PC-3 (cell line): ENCODE measurements at regions not wholly inside any gene's neighbourhood (a gene's known extent, or its start where the extent isn't known, plus 50 kb on each side); places are given as distances from the start of the nearest gene placed in this dataset.
A peak's percentile ranks its signal among the peaks of the same experiment; 100 is the strongest.

Experiments
- ATAC-seq: fragments of 200-7000 bp; cut with Tn5 transposase; 2 replicates; pipeline ENCODE4 v1.9.1; 2020; ENCODE audit warnings: mild to moderate bottlenecking, moderate library complexity
- BruUV-seq: library from RNA; stranded (reverse); fragments of 400-500 nt; replicated peaks from 2 replicates; lab custom pipeline; 2021; lab: Mats Ljungman, UMichigan
- CTCF ChIA-PET: fragments of 300-600 bp; sonication (Branson Sonifier 250); formaldehyde crosslinking; loops from one replicate; lab custom pipeline; 2022; ENCODE audit warnings: antibody characterized with exemption; lab: Charles Lee
- POLR2A ChIA-PET: fragments of 300-600 bp; sonication (Branson Sonifier 250); formaldehyde crosslinking; loops from one replicate; lab custom pipeline; 2022; ENCODE audit warnings: antibody characterized with exemption; ENCODE audit not compliant: unreplicated experiment; lab: Charles Lee
- DNase-seq: peaks from one replicate; pipeline ENCODE4 v3.0.0-alpha.2; 2015
- H2AFZ ChIP-seq: fragments of 300-600 bp; sonication (generic); 2 replicates; pipeline ENCODE4 v1.6.0; 2016; ENCODE audit warnings: antibody characterized with exemption, low read length
- H3F3A ChIP-seq: fragments of 300-600 bp; sonication (generic); one replicate; pipeline ENCODE4 v1.6.0; 2017; ENCODE audit warnings: antibody characterized with exemption, low read length, control low read depth, mild to moderate bottlenecking; ENCODE audit not compliant: unreplicated experiment
- H3K27ac ChIP-seq: fragments of 300-600 bp; sonication (generic); 2 replicates; pipeline ENCODE4 v1.5.1; 2016; ENCODE audit warnings: mild to moderate bottlenecking, low read length
- H3K27me3 ChIP-seq: fragments of 300-600 bp; sonication (generic); 2 replicates; pipeline ENCODE4 v1.6.1; 2016; ENCODE audit warnings: low read length, mixed read lengths
- H3K36me3 ChIP-seq: fragments of 300-600 bp; sonication (generic); 2 replicates; pipeline ENCODE4 v1.6.1; 2016; ENCODE audit warnings: low read depth, mixed run types, low read length, mixed read lengths
- H3K4me1 ChIP-seq: fragments of 300-600 bp; sonication (generic); 2 replicates; pipeline ENCODE4 v1.5.1; 2016; ENCODE audit warnings: low read length; ENCODE audit not compliant: insufficient read depth
- H3K4me2 ChIP-seq: fragments of 300-600 bp; sonication (generic); 2 replicates; pipeline ENCODE4 v1.6.0; 2016; ENCODE audit warnings: low read length
- H3K4me3 ChIP-seq: fragments of 300-600 bp; sonication (generic); 2 replicates; pipeline ENCODE4 v1.5.1; 2016; ENCODE audit warnings: mild to moderate bottlenecking, low read length, mixed read lengths
- H3K79me2 ChIP-seq: fragments of 300-600 bp; sonication (generic); 2 replicates; pipeline ENCODE4 v1.6.1; 2017; ENCODE audit warnings: low read length, mixed read lengths
- H3K9ac ChIP-seq: fragments of 300-600 bp; sonication (generic); 2 replicates; pipeline ENCODE4 v1.6.0; 2016; ENCODE audit warnings: mild to moderate bottlenecking, low read length
- H3K9me2 ChIP-seq: fragments of 300-600 bp; sonication (generic); replicated peaks from 2 replicates; pipeline ENCODE4 v1.6.1; 2016; ENCODE audit warnings: mixed run types, low read length, mixed read lengths
- H3K9me3 ChIP-seq: fragments of 300-600 bp; sonication (generic); 2 replicates; pipeline ENCODE4 v1.6.1; 2016; ENCODE audit warnings: low read length, mixed read lengths
- H4K20me1 ChIP-seq: fragments of 300-600 bp; sonication (generic); 2 replicates; pipeline ENCODE4 v1.6.1; 2016; ENCODE audit warnings: low read length, mixed read lengths
- EZH2 ChIP-seq: fragments of 300-600 bp; sonication (generic); IDR thresholded peaks from one replicate; pipeline ENCODE4 v1.6.1; 2017; ENCODE audit warnings: antibody characterized with exemption, mild to moderate bottlenecking, low read length; ENCODE audit not compliant: unreplicated experiment
- EZH2phosphoT487 ChIP-seq: fragments of 300-600 bp; sonication (generic); IDR thresholded peaks from 2 replicates; pipeline ENCODE4 v1.6.1; 2018; ENCODE audit warnings: mild to moderate bottlenecking, antibody characterized with exemption, low read length, borderline replicate concordance
- intact Hi-C: fragments of 100-400 bp; cut with micrococcal nuclease; formaldehyde crosslinking; loops from 2 replicates; pipeline ENCODE4 v1.9.0; 2023
- TF ChIP-seq, protein P1 (sequence below): fragments of 300-600 bp; sonication (generic); conservative IDR thresholded peaks from 2 replicates; pipeline ENCODE4 v1.5.1; 2017; ENCODE audit warnings: antibody characterized with exemption, low read depth, mild to moderate bottlenecking, low read length

DNA sequence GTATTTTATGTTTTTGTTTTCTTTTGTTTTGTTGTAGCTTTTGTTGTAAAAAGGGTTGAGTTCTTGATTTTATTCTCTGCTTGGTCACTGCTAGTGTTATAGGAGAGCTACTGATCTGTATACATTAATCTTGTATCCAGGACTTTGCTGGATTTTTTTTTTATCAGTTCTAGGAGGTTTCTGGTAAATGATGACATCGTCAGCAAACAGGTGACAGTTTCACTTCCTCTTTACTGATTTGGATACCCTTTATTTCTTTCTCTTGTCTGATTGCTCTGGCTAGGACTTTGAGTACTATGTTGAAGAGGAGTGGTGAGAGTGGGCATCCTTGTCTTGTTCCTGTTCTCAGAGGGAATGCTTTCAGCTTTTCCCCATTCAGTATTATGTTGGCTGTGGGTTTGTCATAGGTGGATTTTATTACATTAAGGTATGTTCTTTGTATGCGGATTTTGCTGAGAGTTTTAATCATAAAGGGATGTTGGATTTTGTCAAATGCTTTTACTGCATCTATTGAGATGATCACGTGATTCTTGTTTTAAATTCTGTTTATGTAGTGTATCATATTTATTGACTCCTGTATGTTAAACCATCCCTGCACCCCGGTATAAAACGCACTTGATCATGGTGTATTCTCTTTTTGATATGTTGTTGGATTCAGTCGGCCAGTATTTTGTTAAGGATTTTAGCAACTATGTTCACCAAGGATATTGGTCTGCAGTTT is 905.7 kb downstream of the LTN1 start:
- ChIA-PET CTCF (no interaction called here), POLR2A (no interaction called here)
- H3K27ac ChIP-seq = no peak overlapping the region

DNA sequence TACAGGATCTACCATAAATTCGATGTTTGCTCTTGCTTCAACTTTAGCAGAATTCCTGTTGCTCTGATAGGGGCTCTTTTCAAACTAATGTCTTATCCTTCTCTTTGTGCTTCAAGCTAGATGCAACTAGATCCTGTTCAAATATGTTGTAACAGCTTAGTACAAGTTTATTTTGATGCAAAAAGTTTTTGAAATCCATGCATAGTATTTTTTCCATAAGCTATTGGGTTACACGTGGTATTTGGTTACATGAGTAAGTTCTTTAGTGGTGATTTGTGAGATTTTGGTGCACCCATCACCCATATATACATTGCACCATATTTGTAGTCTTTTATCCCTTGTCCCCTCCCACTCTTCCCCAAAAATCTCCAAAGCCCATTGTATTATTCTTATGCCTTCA is 907.7 kb downstream of the LTN1 start:
- ATAC-seq (no peak), DNase-seq (no peak)
- POLR2A ChIA-PET = no interaction called here

More for the DNA sequence above, 905.7 kb downstream of the LTN1 start:
- intact Hi-C loops = no loop called here
- no peak for TF ChIP-seq EZH2phosphoT487
- TF ChIP-seq, protein P1, sequence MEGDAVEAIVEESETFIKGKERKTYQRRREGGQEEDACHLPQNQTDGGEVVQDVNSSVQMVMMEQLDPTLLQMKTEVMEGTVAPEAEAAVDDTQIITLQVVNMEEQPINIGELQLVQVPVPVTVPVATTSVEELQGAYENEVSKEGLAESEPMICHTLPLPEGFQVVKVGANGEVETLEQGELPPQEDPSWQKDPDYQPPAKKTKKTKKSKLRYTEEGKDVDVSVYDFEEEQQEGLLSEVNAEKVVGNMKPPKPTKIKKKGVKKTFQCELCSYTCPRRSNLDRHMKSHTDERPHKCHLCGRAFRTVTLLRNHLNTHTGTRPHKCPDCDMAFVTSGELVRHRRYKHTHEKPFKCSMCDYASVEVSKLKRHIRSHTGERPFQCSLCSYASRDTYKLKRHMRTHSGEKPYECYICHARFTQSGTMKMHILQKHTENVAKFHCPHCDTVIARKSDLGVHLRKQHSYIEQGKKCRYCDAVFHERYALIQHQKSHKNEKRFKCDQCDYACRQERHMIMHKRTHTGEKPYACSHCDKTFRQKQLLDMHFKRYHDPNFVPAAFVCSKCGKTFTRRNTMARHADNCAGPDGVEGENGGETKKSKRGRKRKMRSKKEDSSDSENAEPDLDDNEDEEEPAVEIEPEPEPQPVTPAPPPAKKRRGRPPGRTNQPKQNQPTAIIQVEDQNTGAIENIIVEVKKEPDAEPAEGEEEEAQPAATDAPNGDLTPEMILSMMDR = no peak
- no peak for TF ChIP-seq EZH2
- no peaks in the 10 kb centered on the region for H3K36me3 ChIP-seq
- H3K79me2 ChIP-seq = no peaks in the 10 kb centered on the region
- H2AFZ ChIP-seq = no peak overlapping the region
- H3K9me3 ChIP-seq = no peaks in the 10 kb centered on the region
- no TSS peak for BruUV-seq
- no peak for ATAC-seq
- H3K27me3 ChIP-seq = no peaks in the 10 kb centered on the region
- H3K4me3 ChIP-seq = no peak overlapping the region
- H3K4me2 ChIP-seq = no peak overlapping the region
- no peak for DNase-seq
- H3F3A ChIP-seq = no peaks in the 10 kb centered on the region
- H3K4me1 ChIP-seq = 0 out of 2 replicates have a peak, but pooled peaks cover 3% of the 10 kb centered on the region
- no peaks in the 10 kb centered on the region for H3K9me2 ChIP-seq
- H3K9ac ChIP-seq = no peak overlapping the region
- no peaks in the 10 kb centered on the region for H4K20me1 ChIP-seq

DNA sequence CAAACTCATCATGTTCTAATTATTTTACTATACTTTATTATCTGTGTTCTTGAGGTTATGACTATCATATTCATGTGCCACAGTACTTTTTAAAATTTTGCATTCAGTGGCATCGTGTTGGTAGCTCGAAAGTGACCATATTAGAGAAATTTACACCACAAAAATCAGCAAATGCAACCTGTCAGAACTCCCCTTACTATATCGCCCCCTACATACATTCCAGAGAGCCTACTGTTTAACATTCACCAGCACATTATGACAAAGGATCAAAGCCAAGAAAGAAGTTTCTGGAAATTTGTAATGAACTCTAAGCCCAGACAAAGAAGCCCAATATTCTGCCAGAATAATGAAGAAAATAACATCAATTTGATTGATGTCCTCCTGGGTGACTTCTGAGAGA is 909.3 kb downstream of the LTN1 start:
- Histone ChIP-seq H2AFZ (no peak overlapping the region), H3K9ac (no peak overlapping the region), H3K9me2 (no peaks in the 10 kb centered on the region), H3F3A (no peaks in the 10 kb centered on the region), H3K27me3 (no peaks in the 10 kb centered on the region), H3K4me3 (no peak overlapping the region), H3K4me2 (no peak overlapping the region), H3K9me3 (no peaks in the 10 kb centered on the region), H3K36me3 (no peaks in the 10 kb centered on the region), H3K4me1 (no peaks in the 10 kb centered on the region), H4K20me1 (no peaks in the 10 kb centered on the region), H3K79me2 (no peaks in the 10 kb centered on the region), H3K27ac (no peak overlapping the region)
- DNase-seq (no peak), ATAC-seq (no peak)
- CTCF ChIA-PET = no interaction called here
- no TSS peak for BruUV-seq
- intact Hi-C loops = no loop called here
- no peak for TF ChIP-seq EZH2phosphoT487
- TF ChIP-seq, protein P1 = peak; percentile 18; the same call in 1 of the 2 replicates
- POLR2A ChIA-PET = no interaction called here

More for the DNA sequence above, 907.7 kb downstream of the LTN1 start:
- H3K9ac ChIP-seq = no peak overlapping the region
- CTCF ChIA-PET = no interaction called here
- intact Hi-C loops = no loop called here
- H3F3A ChIP-seq = no peaks in the 10 kb centered on the region
- no peak overlapping the region for H2AFZ ChIP-seq
- no peaks in the 10 kb centered on the region for H3K79me2 ChIP-seq
- H3K27me3 ChIP-seq = no peaks in the 10 kb centered on the region
- no TSS peak for BruUV-seq
- TF ChIP-seq EZH2phosphoT487 (no peak), EZH2 (no peak)
- TF ChIP-seq, protein P1 = no peak
- H3K4me3 ChIP-seq = no peak overlapping the region
- H3K36me3 ChIP-seq = no peaks in the 10 kb centered on the region
- H4K20me1 ChIP-seq = no peaks in the 10 kb centered on the region
- H3K4me2 ChIP-seq = no peak overlapping the region
- 0 out of 2 replicates have a peak, but pooled peaks cover under 1% of the 10 kb centered on the region for H3K4me1 ChIP-seq
- no peak overlapping the region for H3K27ac ChIP-seq
- H3K9me3 ChIP-seq = no peaks in the 10 kb centered on the region
- H3K9me2 ChIP-seq = no peaks in the 10 kb centered on the region
